BE2C (cell line): ENCODE measurements at regions not wholly inside any gene's neighbourhood (a gene's known extent, or its start where the extent isn't known, plus 50 kb on each side); places are given as distances from the start of the nearest gene placed in this dataset.

Experiments
- DNase-seq: peaks from one replicate; pipeline ENCODE4 v3.0.0-alpha.2; 2020
- H3K27me3 ChIP-seq: fragments of 250-450 bp; sonication (Bioruptor Pico); 2 replicates; pipeline ENCODE4 v1.5.1; 2020; ENCODE audit warnings: mild to moderate bottlenecking
- H3K36me3 ChIP-seq: fragments of 250-450 bp; sonication (Bioruptor Pico); 2 replicates; pipeline ENCODE4 v1.5.1; 2020; ENCODE audit warnings: mild to moderate bottlenecking
- H3K4me1 ChIP-seq: fragments of 250-450 bp; sonication (Bioruptor Pico); 2 replicates; pipeline ENCODE4 v1.5.1; 2020
- H3K4me3 ChIP-seq: 2 replicates; pipeline ENCODE4 v1.5.1; 2011; ENCODE audit warnings: low read depth, low read length
- H3K9me3 ChIP-seq: fragments of 250-450 bp; sonication (Bioruptor Pico); 2 replicates; pipeline ENCODE4 v1.5.1; 2020
- CTCF ChIP-seq: IDR thresholded peaks from 2 replicates; pipeline ENCODE4 v1.5.1; 2012; ENCODE audit warnings: mild to moderate bottlenecking, low read depth, low read length

- Histone ChIP-seq H3K4me1 (no peaks in the 10 kb centered on the region), H3K9me3 (no peaks in the 10 kb centered on the region), H3K4me3 (no peak overlapping the region), H3K36me3 (no peaks in the 10 kb centered on the region), H3K27me3 (no peaks in the 10 kb centered on the region)
- DNase-seq: no peak
- TF ChIP-seq CTCF: no peak
Observed at GRCh38 chr18:33866386-33866785, 288.4 kb downstream of the ASXL3 start.

DNA sequence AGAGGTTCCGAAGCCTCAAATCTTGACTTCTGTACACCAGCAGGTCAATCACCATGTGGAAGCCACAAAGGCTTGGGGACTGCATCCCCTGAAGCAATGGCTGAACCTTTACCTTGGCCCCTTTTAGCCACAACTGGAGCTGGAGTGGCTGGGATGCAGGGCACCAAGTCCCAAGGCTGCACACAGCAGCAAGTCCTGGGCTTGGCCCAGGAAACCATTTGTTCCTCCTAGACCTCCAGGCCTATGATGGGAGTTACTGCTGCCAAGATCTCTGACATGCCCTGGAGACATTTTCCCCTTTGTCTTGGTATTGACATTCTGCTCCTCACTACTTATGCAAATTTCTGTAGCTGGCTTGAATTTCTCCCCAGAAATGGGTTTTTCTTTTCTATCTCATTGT is 285.9 kb downstream of the ASXL3 start:
- H3K9me3 ChIP-seq: no peaks in the 10 kb centered on the region
- no peaks in the 10 kb centered on the region for H3K36me3 ChIP-seq
- no peaks in the 10 kb centered on the region for H3K27me3 ChIP-seq
- DNase-seq: no peak
- no peak overlapping the region for H3K4me3 ChIP-seq
- TF ChIP-seq CTCF: no peak
- no peaks in the 10 kb centered on the region for H3K4me1 ChIP-seq

DNA sequence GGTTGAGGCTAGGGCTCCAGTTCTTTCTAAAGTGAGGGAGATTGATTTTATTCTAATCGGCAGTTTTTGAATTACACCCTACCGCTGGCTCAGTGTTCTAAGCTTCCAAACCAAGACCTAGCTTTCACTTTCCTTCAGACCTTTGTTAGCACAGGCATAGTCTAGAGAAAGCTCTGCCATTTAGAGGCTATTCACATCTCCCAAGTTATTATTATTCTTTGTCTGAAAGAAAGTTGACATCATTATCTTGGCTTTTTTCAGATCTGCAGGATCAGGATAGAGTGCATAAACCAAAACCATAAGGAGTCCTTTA is 276.8 kb downstream of the ASXL3 start:
- Histone ChIP-seq H3K9me3 (no peaks in the 10 kb centered on the region), H3K36me3 (no peaks in the 10 kb centered on the region; the same call in 1 of the 2 replicates), H3K27me3 (no peaks in the 10 kb centered on the region), H3K4me1 (no peaks in the 10 kb centered on the region), H3K4me3 (no peak overlapping the region)
- TF ChIP-seq CTCF: no peak
- no peak for DNase-seq

- Histone ChIP-seq H3K4me1 (no peaks in the 10 kb centered on the region), H3K4me3 (no peak overlapping the region), H3K36me3 (no peaks in the 10 kb centered on the region; the same call in 1 of the 2 replicates), H3K9me3 (no peaks in the 10 kb centered on the region), H3K27me3 (no peaks in the 10 kb centered on the region)
- TF ChIP-seq CTCF: no peak
- no peak for DNase-seq
Observed at GRCh38 chr18:33854086-33854826, 276.2 kb downstream of the ASXL3 start.

GRCh38 chr18:33853187-33853586 is 275.2 kb downstream of the ASXL3 start:
- TF ChIP-seq CTCF: no peak
- no peak overlapping the region for H3K4me3 ChIP-seq
- H3K9me3 ChIP-seq: no peaks in the 10 kb centered on the region
- no peaks in the 10 kb centered on the region for H3K27me3 ChIP-seq
- no peaks in the 10 kb centered on the region; the same call in 1 of the 2 replicates for H3K4me1 ChIP-seq
- DNase-seq: no peak
- H3K36me3 ChIP-seq: no peaks in the 10 kb centered on the region; the same call in 1 of the 2 replicates

DNA sequence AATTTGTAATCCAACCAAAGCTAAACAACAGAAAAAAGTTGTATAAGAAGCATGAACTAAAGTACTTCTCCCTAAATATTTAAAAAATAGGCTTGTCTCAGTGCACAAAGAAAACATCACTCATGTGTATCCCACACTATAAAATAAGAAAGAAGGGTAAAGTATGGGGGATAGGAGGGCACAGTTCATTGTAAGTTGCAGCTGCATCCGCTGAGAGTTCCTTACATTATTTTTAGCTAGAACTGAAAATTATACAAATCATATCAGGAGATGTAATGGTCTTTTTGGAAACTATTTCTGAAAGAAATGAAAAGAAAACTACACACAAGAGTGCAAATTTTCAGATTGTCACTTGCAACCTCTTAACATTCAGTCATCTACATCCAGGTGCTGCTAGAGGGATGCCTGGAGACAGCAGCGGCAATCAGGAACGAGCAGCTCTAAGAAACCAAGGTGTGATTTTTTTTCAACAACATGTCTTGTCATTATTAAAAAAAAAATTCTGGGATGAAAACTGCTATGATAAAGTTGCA is 273.6 kb downstream of the ASXL3 start:
- no peaks in the 10 kb centered on the region for H3K27me3 ChIP-seq
- no peaks in the 10 kb centered on the region for H3K9me3 ChIP-seq
- TF ChIP-seq CTCF: no peak
- no peak overlapping the region for H3K4me3 ChIP-seq
- no peak for DNase-seq
- H3K36me3 ChIP-seq: no peaks in the 10 kb centered on the region; the same call in 1 of the 2 replicates
- H3K4me1 ChIP-seq: no peaks in the 10 kb centered on the region; the same call in 1 of the 2 replicates
